ENCODE measurements at regions not wholly inside any gene's neighbourhood (a gene's known extent, or its start where the extent isn't known, plus 50 kb on each side); places are given as distances from the start of the nearest gene placed in this dataset.
"Not testable (repeated sequence)": the region's sequence is repeated elsewhere in the genome, so short reads cannot be mapped to it uniquely, and the experiment has no call there.

DNA sequence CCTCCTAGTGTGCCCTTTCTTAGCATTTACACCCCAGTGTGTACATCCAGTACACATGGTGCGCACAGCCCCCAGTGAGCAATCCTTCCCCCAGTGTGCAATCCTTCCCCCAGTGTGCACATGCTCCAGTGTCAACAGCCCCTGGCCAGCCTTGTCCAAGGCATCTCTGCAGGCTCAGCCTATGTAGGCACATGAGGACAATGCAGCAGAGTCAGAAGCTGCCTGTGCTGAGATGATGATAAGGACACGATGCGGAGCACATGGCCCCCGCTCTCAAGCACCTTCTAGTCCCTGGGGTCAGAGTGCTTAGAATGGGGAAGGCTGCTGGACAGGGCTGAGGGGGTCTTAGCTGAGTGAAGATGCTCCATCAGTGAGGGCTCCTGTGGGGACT lies 69.8 kb downstream of the GADD45G start:
- no peak for DNase-seq

DNA sequence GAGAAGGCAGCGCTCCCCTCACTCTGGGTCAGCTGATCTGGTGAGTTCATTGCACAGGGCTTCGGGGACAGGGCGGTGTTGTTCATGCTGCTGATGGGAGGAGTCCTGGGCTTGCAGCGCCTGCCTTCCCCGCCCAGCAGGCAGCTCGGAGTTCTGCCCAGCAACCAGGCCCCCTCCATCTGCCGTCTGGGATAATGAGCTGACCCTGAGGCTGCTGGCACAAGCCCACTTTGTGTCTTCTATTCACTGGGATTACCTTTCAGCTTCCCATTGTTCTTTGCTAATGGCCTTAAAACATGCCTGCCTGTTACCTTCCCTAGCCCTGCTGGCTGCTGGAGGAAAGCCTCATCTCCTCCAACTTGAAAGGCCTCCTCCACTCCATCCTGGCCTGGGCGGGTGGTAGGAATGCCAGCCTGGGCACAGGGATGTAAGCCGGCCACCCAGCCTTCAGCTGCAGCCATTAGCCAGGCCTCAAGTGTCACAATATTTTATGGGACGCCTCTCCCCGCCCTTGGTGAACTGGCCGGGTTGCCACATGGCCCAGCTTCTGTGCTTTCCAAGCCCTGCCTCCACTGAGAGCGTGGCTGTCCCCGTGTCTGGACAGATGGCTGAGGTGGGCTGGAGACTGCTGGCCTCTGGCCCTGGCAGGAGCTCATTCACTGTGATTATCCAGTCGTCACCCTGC lies 70.4 kb downstream of the GADD45G start:
- no peak for DNase-seq

DNA sequence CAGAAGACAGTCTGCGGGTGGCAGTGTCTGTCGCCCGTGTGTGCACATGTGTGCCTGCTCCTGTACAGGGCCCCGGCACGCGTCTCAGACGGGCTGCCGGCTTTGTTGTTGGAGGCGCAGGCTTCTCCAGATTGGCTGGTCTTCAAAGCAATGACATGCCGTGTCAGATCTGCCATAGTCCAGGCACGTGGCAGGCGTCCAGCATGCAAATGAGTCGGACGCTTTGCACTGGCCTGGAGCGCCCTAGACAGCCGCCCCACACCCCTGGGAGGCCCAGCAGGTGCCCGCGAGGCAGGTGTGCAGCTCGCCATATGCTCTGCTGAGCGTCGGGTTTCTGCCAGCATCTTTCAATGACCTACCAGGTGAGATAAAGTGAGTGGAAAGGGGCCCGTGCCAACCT lies 71.5 kb downstream of the GADD45G start:
- no peak for DNase-seq

DNA sequence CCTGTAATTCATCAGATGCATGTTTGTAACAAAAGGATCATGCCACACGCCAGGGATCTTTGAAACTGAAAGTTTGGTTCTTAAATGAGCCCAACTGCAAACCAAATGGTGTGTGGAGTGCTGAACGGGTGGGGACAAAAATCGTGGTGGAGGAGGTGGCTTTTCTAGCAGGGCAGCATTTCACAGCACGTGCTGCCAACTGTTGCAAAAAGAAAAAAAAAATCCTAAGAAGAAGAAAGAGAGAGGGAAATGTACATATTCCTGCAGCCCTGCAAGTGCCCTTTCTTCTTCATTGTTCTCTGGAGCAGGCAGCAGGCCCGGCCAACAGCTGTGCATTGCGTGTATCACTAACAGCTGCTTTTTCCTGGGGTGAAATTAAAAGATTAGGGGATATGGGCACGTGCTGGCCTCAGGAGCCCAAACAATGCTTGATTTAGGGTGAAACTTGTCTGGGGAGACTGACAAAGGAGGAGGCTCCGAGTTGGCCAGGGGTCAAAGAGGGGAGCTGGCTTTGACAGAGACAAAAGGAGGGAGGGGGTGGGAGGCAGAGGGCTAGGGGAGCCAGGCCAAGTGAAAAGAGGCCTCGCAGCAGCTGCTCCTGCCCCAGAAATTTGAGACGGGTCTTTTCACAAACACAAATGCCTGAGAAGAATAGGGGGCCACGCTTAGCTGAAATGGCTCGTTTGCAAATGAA lies 73.0 kb downstream of the GADD45G start:
- DNase-seq: no peak

DNA sequence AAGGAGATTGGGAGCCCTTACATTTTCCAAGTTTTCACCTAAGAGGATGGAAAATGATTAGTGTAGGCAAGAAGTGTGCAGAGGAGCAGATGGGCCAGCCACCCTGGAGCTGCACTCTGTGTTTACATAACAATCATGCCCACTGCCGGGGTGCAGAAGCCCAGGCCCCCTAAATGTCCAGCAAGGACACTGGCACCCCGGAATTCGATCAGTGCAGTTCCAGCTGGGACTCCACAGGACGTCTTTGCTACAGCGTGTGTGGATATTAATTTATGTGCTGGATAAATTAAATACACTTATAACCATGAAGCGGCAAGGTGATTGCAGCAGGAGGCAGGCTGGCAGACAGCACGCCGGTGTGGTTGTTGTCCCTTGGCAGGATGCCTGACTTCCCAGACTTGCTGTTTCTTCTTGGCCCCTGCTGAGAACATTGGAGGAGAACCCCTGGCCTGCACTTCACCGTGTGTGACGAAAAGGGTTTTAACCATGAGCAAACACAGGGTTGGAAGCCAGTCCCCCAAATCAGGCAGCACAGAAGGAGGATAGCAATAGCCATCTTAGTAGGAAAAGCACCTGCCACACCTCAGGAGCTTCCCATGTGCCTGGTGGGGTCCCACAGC lies 73.7 kb downstream of the GADD45G start:
- no peak for DNase-seq

DNA sequence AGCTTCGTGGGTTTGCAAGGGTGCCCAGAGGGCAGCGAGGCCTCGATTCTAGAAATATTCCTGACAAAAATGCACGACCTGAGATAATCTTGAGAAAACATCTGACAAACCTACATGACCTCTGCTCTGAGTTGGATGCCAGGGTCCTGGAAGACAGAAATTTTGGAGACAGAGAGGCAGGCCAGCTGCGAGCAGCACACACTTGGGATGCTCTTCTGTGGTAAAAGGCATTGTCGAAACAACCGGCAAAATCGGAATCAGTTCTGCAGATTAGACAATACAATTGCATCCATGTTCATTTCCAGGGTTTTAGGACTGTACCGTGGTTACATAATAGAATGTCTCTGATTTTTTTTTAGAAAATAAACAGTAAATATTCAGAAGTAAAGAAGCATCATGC lies 74.2 kb downstream of the GADD45G start:
- no peak for DNase-seq

DNA sequence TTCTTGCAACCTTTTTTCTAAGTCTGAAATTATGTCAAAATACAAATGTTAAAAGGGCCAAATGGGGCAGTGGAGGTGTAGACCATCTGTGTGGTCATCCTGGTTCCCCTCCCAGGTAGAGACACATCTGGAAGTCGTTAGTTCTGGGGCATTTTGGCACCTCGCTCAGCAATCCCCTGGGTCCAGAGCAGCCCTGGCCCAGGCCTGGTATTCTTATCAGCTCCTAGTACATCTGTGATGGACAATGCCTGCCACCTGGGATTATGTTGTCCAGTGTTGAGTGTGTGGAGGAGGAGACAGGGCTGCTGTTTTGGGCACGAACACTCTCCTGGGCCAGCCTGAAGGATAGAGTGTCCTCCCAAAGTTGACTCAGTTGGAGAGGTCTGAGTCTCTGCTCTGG lies 74.8 kb downstream of the GADD45G start:
- DNase-seq: no peak

DNA sequence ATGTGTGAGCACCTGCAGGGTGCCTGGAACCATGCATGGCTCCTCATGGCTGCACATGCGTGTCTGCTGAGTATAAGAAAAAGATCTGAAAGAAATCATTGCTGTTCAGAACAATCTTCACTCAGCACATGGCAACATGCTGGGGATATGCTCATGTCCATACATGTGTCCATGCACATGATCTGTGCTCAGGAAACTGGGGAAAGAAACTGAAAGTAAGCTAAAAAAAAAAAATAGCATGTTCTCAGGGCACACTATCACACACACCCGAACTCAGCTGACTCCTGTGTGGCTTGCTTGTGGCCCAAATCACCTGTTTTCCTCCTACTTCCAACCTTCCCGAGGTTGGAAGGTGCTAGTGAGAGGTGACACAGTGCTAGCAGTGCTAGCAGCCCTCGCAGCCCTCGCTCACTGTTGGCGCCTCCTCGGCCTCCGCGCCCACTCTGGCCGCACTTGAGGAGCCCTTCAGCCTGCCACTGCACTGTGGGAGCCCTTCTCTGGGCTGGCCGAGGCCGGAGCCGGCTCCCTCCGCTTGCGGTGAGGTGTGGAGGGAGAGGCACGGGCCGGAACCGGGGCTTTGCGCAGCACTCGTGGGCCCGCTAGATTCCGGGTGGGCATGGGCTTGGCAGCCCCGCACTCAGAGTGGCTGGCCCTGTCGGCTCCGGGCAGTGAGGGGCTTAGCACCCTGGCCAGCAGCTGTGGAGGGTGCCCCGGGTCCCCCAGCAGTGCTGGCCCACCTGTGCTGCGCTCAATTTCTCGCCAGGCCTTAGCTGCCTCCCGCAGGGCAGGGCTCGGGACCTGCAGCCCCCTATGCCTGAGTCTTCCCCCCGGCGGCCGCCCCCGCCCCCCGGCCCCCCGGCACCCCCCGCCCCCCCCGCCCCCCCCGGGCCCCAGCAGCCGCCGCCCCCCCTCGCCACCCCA lies 76.0 kb downstream of the GADD45G start:
- no peak for DNase-seq

DNA sequence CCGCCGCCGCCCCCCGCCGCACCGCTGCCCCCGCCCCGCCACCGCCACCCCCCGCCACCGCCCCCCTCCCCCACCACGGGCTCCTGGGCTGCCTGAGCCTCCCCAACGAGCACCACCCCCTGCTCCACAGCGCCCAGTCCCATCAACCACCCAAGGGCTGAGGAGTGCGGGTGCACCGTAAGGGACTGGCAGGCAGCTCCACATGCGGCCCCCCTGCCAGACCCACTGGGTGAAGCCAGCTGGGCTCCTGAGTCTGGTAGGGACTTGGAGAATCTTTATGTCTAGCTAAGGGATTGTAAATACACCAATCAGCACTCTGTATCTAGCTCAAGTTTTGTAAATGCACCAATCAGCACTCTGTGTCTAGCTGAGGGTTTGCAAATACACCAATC lies 76.7 kb downstream of the GADD45G start:
- not testable (repeated sequence) for DNase-seq

DNA sequence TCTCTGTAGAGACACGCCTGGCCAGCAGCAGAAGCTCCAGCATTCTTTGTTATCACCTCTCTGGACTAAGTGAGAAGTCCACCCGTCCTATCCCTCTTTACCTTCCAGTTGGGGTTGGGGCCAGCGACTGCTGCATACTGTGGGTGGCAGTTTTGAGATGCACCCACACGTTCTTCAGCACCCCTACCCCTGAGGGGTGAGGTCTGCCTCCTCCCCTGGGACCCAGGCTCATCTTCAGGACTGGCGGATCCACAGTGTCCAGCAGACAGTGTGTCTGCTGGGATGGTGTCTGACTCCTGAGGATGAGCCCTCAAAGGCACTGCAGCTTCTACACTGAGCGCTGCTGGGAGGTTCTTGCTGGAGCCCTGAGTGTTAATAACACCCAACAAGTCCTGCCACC lies 78.8 kb downstream of the GADD45G start:
- no peak for DNase-seq

DNA sequence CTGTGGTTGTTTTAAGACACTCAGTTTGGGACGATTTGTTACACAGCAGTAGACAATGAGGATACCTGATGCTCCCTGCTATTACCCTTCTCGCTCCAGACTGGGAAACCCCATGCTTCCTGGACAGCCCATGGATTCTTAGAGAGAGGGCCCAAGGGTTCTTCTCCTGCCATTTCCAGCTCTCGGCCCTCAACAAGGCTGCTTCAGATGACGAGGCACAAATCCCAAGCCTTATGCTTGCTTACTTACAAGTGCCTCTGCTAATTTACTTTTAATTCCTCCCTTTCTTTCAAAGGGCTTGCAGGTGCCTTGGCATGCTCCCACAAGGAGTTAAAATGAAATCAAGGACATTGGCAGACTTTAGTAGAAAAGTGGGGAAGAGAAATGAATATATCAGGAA lies 79.4 kb downstream of the GADD45G start:
- no peak for DNase-seq

DNA sequence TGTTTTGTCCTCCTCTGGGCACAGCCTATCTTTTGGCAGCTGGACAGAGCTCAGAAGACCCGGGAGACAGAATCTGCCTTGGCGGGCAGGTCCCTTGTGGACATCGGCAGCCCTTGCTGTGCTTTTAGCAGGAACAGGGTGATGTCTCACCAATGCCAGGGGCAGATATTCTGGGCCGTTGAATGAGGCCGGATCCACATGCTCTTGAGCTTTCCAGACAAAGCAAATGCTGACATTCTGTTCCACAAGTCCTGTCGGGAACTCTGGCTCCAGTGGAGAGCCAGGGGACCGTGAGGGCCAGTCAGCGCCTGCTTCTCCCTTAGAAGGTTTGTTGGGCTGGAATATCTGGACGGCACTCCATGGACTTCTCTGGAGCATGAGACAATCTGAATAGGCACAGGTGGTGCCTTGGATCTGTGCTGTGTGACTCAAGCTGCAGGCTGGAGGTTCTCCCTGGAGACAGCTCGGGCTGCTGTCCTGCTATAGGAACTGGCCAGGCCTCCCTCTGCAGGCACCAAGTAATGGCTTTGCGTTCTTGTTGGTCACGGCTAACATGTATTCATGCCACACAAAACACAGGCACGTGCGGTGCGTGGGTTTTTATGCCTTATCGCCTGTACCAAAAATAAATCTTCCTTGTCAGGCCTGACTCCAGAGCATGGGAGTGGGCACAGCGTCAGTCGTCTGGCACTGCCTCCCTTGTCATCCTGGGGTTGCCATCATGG lies 80.3 kb downstream of the GADD45G start:
- DNase-seq: no peak

DNA sequence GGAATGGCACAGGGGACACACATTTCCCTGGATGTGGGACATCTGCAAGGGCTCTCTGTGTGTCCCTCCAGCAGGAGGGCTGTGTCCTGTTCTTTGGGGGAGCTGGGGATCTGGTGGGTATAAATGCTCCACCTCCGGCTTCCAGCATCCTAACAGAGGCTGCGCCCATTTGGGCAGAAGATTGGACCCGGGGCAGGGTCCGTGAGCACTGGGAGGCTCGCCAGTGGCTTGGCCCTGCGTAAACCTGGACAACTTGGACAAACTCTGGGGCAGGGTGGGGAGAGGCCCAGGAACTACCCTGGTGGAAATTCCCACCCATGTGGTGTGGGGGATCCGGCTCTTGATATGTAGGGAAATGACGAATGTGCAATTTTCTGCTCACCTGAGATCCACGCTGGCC lies 80.9 kb downstream of the GADD45G start:
- DNase-seq: no peak

DNA sequence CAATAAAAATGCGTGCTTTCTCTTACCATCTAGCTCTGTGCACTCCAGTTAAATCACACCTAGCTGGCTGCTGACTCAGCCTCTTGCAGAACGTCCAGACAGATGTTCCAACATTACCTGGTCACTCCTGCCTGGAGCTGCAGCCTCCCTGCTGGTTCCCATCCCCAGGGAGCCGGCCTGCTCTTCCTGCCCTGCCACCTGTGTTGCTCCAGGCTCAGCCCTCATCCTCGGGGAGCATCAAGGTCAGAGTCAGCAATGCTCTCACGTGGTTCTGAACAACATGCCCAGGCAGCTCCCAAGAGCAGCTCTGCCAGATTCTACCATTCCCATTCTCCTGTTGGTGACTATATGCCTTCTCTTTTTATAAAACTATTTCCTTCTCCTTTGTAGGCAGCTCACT lies 81.3 kb downstream of the GADD45G start:
- no peak for DNase-seq

DNA sequence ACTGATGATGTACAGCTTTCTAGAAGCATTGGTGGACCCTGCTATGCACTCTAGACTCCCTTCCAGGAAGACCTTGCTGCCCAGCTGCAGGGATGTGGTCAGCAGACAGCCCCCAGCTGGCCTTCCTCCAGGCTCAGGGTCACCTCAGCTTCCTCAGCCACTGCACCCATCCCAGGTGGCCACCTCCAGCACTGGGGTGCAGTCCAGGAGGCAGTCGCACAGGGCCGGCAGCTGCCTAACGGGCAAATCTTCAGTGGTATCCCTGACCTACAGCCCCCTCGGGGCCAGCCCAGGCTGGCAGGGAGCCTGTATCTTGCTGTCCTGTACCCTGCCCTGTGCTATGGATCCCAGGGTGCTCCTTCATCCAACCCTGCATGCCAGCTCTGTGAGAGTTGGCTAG lies 81.8 kb downstream of the GADD45G start:
- DNase-seq: no peak

DNA sequence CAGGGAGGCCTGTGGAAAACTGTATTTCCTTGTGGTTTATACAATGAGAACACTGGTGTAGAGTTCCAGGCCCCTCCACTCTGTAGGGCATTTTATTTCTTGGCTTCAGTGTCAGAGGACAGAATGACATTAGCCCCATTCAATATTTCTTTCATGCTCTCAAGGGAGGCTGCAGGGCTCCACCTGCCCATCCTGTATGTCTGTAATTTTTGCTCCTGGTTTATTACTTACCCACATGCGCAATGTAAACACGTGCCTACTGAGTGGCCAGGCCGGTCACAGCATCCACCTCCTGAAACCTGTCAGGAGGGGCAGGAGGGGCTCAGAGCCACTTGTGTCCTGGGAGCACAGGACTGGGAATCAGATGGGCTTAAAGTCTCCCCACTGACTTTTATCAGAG lies 82.4 kb downstream of the GADD45G start:
- DNase-seq: no peak

DNA sequence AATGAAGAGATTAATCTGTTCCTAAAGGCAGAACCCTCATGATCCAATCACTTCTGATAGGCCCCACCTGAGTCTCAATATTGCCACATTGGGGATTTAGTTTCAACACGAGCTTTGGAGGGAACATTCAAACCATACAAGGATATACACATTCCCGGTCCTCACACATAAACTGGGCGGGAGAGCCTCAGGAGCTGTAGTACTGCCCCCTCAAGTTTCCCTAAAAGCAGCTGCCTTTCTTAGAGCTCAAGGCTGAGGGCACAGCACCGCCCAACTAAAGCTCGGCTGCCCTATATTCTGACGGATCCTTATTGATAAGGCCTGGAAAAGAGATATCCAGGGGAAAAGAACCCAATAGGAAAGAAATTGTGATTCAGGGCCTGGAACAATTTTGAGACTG lies 83.0 kb downstream of the GADD45G start:
- DNase-seq: no peak

DNA sequence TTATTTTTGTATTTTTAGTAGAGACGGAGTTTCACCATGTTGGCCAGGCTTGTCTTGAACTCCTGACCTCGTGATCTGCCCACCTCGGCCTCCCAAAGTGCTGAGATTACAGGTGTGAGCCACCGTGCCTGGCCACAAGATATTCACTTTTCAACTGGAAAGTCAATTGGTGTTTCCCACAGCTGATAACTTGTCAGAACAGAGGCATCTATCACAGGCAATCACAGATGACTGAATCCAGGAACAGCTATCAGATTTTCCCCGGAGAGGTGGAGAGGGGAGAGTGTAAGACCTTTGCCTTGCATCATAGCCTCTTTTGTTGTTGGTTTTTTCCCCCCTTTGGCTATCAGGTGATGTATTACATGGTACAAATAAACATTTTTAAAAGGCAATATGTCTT lies 84.5 kb downstream of the GADD45G start:
- DNase-seq: not testable (repeated sequence)

DNA sequence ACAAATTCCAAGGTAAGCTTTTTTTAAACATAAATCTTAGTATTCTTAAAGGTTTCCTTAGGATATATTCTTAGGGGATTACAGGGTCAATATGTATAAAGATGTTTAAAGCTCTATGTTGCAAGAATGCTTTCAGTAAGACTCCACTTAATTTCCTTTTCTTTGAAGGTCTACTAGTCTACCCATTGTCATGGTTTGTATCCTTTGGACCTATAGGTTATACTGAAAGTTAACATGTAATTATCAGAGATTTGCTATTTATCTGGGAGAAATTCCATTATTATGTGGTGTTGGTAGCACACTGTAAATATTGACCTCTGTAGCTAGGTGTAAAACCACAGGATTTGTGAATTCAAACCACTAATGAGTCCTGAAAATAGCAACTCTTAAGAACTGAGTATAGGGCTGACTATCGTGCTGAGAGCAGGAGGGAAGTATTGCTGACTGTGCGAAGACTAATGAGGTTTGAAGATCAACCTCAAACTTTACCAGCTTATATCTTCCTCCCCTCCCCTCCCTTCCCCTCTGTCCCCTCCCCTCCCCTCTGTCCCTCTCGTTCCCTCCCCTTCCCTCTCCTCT lies 85.6 kb downstream of the GADD45G start:
- DNase-seq: no peak

DNA sequence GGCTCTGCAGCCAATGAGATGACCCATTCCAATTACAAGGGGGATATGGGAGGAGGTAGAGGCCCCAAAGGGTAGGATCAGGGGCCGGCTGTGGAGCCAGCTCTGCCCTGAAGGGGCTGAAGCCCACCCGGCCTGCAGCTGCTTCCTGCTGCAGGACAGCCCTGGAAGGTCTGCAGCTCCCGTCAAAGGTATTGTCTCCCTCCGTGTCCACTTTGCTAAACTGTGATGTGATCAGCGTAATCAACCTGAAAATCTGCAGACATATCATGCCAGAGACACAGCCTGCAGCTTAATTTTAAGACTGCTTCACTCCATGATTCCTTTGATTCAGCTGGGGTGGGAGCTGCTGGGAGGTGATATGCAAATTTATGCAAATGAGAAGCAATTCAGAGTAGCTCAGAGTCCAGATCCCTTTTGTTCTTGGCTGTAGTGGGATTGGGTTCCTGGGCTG lies 90.7 kb downstream of the GADD45G start:
- no peak for DNase-seq

DNA sequence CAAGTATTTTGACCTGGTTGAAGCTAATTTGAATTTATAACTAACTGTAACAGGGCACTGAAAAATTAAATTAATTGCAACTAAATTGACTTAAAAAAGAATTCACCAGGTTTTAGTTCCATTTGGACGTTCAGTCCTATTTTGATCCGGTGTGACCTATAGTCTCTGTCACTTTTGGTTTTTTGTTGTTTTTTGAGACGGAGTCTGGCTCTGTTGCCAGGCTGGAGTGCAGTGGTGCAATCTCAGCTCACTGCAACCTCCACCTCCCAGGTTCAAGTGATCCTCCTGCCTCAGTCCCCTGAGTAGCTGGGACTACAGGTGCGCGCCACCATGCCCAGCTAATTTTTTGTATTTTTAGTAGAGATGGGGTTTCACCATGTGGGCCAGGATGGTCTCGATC lies 91.2 kb downstream of the GADD45G start:
- DNase-seq: not testable (repeated sequence)

DNA sequence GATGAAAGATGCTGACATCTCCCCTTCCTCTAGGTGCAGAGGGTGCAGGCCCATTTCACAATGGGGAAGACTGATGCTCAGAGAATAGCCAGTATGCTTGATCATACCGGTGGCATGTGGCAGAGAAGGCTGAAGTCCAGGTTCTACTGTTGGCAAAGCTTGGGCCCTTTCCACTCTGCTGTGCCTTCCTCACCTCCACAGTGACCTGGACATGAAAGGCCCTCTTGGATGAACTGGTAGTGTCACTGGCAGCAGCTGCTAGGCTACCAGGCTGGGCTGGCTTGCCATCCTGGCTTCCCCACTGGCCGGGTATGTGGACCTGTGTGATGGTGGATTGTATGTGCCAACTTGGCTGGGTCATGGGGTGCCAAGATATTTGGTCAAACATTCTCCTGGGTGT lies 92.0 kb downstream of the GADD45G start:
- DNase-seq: no peak

Measured in activated CD4-positive, alpha-beta T cell treated with anti-CD3 and anti-CD28 coated beads, Interleukin-2, amount 50 U/mL, for 48 hours (primary cell).